HG03196 (cell line): ENCODE measurements at regions not wholly inside any gene's neighbourhood (a gene's known extent, or its start where the extent isn't known, plus 50 kb on each side); places are given as distances from the start of the nearest gene placed in this dataset.
"Not testable (repeated sequence)": the region's sequence is repeated elsewhere in the genome, so short reads cannot be mapped to it uniquely, and the experiment has no call there.

Source experiments
- ATAC-seq: cut with Tn5 transposase; IDR thresholded peaks from one replicate; pipeline ENCODE4 v1.9.1; 2021; ENCODE audit not compliant: unreplicated experiment

DNA sequence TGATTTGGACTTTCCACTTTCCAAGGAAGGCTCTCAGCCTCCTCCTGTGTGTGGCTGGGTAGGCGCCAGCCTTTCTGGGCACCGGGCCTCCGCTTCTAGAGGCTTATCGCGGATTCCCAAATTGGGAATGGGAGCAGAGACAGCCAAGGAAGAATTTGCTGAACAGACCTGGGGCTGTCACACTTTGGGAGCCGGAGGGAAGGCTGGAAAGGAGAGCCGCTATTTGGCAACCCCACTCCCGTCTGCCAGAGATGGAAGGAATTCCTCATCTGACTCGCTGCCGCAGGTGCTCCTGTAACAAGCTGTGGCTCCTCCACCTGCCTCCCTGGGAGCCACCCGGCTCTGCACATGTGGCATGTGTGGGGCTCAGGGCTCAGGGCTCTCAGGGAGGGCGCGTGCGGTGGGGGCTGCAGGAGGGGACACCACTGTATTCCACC is 50.8 kb upstream of the ECHDC3 start:
- ATAC-seq = no peak

DNA sequence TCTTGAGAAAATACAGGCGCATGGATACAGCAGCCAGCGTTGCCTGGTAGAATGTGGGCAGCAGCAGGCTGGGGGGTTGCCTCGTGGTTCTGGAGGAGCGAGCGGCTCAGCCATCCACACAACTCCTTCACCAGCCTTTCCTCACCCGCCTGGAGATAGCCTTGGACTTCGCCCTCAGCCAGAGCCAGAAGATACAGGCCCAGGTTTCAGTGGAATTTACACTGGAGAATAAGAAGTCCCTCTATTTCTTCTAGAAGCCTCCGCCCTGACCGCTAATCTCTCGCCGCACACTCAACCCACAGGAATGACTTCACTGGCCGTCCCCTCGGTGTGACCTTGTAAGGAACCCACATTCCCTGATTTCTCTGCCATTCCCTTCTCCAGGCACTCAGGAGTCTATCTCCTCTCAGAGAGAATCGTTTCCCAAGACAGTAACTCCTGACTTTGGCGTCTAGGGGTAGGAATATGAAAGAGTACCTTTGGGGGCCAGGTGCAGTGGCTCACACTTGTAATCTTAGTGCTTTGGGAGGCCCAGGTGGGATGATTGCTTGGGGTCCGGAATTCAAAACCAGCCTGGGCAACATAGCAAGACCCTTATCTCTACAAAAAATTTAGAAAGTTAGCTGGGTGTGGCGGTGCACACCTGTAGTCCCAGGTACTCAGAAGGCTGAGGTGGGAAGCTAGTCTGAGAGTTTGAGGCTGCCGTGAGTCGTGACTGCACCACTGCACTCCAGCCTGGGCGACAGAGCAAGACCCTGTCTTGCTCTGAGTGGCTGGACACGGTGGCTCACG is 52.0 kb upstream of the ECHDC3 start:
- no peak for ATAC-seq

DNA sequence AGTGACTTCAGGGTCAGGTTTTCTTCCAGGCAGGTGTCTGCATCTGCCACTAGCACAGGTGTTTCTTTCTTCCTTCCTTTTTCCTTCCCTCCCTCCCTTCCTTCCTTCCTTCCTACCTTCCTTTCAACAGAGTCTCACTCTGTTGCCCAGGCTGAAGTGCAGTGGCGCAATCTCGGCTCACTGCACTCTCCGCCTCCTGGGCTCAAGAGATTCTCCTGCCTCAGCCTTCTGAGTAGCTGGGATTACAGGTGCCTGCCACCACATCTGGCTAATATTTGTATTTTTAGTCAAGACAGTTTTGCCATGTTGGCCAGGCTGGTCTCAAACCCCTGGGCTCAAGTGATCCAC is 53.8 kb upstream of the ECHDC3 start:
- ATAC-seq = not testable (repeated sequence)

DNA sequence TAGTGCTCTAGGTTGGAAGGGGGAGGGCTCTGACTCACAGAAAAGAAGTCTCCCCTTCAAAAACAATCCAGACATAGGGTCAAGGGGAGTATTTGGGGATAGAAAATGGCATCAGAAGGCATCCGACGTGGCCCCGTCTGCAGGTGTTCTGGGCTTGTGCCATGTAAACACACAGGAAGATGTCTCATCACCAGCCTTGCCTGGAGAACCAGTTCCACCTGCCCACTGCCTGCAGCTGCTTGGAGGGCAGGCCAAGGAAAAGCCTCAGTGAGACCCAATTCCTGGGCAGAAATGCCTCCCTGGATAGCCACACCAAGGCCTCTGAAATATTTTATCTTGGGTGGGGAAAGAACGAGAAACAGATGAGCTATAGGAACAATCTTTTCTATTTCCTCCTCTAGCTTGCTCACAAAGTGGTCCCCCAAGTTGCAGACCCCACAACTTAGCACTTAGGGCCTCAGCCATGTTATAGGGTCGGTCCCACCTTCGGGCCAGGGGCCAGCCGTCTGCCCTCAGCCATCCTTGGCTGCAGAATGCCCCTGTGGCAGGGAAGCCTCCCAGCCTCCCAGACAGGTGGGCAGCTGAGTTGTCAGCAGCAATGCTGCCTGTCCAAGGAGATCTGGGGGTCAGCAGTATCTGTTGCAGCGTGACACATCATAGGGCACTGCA is 54.3 kb upstream of the ECHDC3 start:
- ATAC-seq = no peak

DNA sequence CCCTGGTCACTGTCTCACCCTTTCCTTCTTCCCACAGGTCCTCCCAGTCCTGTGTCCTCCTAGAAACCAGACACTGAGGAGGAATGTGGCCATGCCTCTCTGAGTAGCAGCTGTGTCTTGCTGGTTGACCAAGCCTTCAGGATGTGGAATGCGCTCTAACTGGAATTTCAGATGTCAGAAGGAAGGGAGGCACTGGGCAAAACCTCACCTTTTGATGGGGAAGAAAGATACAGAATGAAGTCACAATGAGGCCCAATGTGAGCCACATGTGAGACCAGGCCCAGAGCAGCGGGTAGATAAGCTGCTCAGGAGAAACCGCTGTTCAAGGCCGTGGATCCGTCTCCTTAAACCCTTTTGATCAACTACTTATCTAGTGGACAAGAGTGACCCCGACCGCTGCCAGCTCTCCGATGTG is 54.8 kb upstream of the ECHDC3 start:
- no peak for ATAC-seq

DNA sequence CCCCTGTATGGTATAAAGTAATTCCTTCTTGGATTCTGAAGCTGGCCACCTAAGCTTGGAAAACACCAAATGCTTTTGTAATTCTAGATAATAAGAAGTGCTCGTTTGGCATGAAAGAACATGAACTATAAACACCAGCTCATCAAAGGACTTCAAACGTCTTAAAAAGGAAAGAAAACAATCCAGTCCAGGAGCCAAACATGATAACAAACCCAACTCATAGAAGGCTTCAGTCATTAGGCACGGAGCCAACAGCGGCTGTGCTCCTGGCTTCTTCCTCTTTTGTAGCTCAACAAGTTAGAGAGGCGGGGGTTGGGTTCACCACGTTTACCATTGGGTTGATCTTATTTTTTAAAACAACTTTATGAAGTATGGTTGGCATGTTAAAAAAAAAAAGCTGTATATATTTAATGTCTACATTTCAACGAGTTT is 56.4 kb upstream of the ECHDC3 start:
- ATAC-seq = no peak

DNA sequence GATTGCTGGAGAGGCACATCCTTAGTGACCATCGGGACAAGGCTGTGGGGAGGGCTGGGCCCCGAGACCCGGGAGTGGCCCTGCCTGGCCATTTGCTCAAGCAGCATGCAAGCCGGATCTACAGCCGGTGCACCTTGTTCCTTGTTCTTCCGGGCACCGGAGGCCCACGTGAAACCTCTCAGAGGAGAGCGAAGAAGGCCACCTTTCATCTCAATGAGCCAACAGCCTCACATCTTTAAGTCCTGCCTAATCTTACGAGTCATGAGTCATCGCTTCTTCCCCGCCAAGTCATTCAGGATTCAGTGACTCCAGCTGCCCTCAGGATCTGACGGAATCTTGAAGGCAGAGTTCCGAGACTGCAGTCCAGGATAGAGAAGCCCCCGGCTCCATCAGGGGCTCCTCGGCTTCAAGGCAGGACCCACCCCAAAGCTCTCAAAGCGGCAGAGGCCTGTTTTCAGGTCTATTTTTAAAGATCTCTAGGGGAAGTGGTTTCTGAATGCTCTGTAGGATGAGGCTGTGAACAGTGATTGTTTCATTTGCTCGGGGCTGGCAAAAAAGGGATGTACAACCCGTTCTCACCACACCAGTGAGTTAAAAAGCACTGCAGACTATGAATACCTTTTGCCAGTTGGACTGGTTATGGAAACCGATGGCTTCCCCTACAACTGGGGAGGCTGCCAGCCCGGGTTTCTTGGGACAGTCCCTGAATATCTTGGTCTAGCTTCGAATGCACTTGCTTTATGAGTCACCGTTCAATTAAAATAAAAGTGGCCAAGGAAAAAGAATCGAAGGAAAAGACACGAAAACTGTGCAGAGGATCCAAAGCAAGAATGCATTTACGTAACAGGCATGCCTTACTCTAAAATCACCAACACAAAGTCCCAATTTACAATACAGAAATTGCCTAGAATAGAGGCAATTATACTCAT is 57.2 kb upstream of the ECHDC3 start:
- ATAC-seq = peak; percentile 63

DNA sequence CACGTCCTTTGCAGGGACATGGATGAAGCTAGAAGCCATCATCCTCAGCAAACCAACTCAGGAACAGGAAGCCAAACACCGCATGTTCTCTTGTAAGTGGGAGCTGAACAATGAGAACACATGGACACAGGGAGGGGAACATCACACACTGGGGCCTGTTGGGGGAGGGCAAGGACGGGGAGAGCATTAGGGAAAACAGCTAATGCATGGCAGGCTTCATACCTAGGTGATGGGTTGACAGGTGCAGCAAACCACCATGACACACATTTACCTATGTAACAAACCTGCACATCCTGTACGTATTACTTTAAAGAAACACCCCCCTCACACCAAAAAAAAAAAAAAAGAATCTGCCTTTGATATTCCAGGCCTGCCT is 57.9 kb upstream of the ECHDC3 start:
- peak; percentile 16 for ATAC-seq

DNA sequence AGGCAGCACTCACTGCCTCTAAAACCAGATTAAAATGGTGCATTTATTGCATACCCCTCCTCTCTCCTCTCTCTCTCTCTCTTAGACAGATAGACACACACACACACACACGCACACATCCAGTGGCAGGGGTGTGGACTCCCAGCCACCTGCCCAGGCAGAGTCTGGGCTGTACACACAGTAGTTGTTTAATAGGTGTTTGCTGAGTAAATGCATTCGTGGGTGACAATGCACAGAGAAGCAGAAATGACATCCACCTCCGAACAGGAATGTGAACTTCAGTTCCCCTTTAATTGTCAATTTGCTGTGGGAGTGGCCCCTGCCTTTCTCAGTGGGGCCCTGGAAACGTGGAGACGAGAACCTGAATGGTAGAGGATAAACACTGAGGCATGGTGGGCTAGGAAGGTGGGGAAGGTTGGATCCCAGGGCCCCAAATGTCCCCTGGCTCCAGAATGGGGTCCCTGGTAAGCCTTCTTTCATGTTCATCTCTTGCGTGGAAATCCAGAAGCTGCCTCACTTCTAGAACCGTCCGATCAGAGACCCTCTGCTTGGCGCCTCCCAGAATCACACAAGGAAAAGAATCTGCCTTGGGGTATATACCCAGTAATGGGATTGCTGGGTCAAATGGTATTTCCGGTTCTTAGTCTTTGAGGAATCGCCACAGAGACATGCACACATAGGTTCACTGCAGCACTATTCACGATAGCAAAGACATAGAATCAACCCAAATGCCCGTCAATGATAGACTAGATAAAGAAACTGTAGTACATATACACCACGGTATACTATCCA is 58.5 kb upstream of the ECHDC3 start:
- no peak for ATAC-seq

DNA sequence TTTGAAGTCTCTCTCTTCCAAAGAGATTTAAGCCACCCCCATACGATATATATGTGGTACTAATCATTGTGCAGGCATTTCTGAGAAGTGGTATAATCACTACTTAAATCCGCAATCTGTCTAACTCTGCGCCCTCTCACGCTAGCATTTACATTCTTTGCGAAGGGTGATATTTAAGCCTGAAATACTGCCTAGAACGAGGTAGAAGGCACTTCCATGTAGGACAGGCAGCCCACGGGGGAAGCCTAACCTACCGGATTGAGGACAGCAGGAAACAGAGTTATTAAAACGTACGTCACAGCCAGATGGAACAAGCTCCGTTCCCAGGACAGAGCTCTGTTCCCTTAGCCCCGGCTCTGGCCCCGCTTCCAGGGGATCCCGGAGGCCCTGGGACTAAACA is 59.3 kb upstream of the ECHDC3 start:
- ATAC-seq = no peak

DNA sequence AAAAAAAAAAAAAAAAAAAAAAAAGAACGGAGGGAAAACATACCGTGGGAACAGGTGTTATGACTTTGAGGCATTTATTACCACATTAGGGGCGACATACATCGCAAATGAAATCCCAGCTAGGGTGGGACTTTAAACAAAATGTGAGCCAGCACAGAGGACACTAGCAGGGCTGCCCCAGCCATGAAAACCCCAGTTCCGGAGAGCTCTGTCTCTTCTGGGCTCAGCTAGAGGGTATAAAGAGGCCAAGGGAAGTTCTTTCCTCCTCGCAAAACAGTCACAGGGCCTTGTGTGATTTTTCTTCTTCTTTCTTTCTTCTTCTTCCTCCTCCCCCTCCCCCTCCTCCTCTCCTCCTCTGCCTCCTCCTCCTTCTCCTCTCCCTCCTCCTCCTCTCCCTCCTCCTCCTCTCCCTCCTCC is 59.9 kb upstream of the ECHDC3 start:
- ATAC-seq = no peak

DNA sequence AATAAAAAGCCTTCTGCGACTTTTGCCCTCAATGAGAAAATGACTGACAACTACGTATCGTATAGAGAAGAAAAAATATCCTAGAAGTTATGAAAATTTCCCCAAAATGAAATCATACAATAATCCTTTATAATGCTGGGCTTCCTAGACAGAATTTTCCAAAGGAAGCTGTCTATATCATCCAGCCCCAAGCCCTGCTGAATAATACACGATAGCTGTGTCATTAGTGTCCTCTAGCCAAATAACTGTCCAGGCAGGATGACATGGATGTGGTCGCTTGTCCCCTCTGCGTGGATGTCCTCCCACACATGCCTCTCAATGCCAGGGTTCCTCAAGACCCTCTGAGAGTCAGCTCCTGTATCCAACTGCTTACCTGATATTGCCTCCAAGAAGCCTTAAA is 61.7 kb upstream of the ECHDC3 start:
- no peak for ATAC-seq

DNA sequence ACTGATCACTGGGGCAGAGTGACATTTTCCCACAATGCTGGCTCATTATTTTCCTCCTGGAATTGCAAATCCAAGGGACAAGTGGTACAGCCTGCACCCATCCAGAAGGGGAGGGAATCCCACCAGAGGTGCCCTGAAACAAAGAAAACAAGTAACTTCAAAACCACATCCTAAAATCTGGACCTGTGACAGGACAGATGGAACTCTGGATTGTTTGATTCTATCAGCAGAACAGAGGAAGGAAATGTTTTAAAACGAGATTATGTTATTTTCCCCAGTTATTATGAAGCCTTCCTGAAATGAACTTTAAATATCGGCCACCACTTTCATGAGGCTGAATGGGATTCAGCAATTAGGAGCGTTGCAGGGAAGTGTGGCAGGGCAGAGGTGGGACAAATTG is 62.2 kb upstream of the ECHDC3 start:
- ATAC-seq = no peak

DNA sequence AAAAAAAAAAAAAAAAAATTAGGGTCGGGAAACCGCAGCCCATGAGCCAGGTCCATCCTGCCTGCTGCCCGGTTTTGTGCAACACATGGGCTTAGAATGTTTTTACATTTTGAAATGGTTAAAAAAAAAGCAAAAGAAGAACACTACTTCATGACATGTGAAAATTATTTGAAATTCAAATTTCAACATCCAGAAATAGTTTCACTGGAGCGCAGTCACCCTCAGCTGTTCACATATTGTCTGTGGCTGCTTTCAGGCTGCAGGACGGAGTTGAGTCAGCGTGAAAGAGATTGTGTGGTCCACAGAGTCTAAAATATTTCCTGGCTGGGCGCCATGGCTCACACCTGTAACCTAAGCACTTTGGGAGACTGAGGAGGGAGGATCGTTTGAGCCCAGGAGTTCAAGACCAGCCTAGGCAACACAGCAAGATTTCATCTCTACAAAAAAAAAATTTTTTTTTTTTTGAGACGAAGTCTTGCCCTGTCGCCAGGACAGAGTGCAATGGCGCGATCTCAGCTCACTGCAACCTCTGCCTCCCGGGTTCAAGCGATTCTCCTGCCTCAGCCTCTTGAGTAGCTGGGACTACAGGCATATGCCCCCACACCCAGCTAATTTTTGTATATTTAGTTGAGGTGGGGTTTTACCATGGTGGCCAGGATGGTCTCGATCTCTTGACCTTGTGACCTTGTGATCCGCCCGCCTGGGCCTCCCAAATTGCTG is 63.9 kb upstream of the ECHDC3 start:
- peak; percentile 89 for ATAC-seq

DNA sequence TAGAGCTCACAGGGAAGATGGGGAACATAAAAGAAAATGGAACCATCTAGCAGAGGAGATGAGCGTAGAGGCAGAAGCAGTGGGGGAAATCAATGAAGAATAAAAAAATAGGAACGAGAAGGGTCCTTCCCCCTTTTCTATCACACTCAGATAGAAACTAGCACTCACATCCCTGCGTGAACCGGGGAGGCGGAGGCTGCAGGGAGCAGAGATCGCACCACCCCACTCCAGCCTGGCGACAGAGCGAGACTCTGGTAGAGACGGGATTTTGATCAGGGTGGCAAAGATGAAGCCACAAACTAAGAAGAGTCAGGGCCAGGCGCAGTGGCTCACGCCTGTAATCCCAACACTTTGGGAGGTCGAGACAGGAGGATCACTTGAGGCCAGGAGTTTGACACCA is 64.7 kb upstream of the ECHDC3 start:
- no peak for ATAC-seq

DNA sequence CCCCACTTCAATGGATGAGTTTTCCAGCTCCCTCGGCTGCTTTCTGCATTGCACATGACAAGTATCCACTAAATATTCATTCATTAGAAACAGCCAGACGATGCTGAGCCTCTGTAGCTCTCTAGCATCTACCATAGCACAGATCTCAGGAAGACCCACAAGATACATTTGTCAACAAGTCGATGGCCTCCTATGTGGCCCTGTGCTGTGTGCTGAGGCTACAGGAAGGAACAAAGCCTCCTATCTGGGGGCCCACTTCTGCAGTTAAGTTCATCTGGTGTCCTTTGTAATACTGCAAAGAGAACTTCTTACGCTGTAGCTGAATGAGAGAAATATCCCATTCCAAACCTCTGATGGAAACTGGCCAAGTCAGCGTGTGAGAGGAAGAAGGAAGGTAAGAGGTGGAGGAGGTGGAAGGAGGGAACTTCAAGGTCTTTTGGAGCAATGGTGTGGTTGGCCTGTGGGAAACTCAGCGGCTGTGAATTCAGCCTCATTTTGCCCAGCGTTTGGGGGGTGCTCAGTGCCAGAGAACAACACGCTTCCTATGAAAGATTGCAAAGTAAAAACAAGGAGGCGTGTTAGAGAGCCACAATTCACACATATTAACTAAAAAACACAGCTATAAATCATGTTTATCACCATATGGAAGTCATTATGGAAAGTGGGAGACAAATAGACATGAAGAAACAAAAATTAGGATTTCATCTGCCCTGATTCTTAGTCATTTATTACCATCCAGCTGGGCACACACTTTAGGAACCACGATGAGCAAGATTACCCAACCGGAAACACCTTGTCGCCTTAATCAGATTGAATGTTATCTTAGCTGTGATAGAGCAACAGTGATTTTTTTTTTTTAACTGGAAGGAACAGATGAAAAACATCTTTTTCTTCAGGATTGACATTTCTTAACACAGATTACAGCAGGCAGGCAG is 62.2 kb upstream of the USP6NL start:
- ATAC-seq = no peak

DNA sequence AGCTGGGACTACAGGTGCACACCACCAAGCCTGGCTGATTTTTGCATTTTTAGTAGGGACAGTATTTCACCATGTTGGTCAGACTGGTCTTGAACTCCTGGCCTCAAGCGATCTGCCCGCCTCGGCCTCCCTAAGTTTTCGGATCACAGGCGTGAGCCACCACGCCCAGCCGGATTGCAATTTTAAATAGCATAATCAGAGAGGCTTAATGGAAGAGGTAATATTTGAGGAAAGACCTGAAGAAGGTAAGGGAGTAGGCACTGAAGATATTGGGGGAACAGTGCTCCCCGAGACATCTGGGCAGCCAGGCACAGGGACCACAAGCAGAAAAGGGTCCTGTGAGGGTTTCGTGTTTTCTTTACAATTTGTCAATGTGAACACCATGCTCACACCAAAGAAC is 61.4 kb upstream of the USP6NL start:
- ATAC-seq = no peak

DNA sequence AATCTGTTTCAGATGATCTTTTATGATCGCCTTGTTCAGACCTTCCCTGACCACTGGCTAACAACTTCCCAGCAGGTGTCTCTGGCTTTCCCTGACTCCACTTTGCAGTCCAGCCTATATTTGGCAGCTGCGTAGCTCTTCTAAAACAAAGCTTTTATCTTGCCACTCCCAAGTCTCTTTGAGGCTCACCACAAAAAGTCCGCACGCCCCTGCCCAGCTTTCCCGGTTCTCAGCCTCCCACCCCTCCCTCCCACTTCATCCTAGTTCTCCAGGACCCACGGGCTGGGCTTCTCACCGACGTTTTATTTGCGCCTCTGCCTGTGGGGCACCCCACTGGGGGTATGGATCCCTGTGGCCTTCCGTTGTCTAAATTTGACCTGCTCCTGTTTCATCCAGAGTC is 58.9 kb upstream of the USP6NL start:
- no peak for ATAC-seq
